Sigmoid colon (tissue), 4 donors: ENCODE measurements at regions not wholly inside any gene's neighbourhood (a gene's known extent, or its start where the extent isn't known, plus 50 kb on each side); places are given as distances from the start of the nearest gene placed in this dataset.

ENCODE experiments used
- CTCF ChIP-seq, 4 experiments: fragments of 450-650 bp in 3 of 4; fragments of 200-600 bp in 1 of 4; IDR thresholded peaks; one replicate each; pipeline ENCODE4 v1.5.1; 2016 to 2019; ENCODE audit warnings: antibody characterized with exemption in 4 of 4, mild to moderate bottlenecking in 3 of 4, moderate library complexity in 2 of 4
- EP300 ChIP-seq, 4 donors: sonication (generic); formaldehyde crosslinking; IDR thresholded peaks; one replicate each; pipeline ENCODE4 v1.6.1; 2017; ENCODE audit warnings: antibody characterized with exemption in 4 of 4
- POLR2A ChIP-seq, 2 donors: fragments of 450-650 bp; IDR thresholded peaks; one replicate each; pipeline ENCODE4 v1.6.1; 2016; ENCODE audit warnings: antibody characterized with exemption in 2 of 2, mild to moderate bottlenecking in 2 of 2, moderate library complexity in 2 of 2
- POLR2AphosphoS5 ChIP-seq, 4 donors: sonication (generic); formaldehyde crosslinking; IDR thresholded peaks; one replicate each; pipeline ENCODE4 v1.6.1; 2017; ENCODE audit warnings: antibody characterized with exemption in 4 of 4

DNA sequence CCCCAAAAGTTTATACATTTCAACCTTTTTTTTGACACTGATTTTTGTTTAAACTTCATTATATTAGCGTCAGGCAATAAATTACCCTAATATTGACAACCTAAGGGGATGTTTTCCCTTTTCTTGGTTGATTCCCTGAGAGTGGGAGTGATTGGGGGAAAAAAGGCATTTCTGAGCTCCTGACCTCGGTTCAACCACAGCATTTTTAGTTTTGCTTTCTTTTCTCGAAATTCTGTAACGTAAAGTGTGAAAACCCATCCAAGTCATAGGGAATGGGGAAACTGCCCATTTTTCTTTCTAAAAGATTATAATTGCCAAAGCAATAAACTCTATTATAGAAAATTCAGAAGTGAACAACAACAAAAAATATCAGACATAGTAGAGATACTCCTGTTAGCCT lies 67.9 kb upstream of the SPACA1 start:
- TF ChIP-seq EP300 (IDR thresholded peaks at IDR 0.05) (no peak), CTCF (IDR thresholded peaks at IDR 0.05) (no peak), POLR2A (IDR thresholded peaks at IDR 0.05) (no peak), POLR2AphosphoS5 (IDR thresholded peaks at IDR 0.05) (no peak)
